Smooth muscle cell (in vitro differentiated cells): ENCODE measurements at regions not wholly inside any gene's neighbourhood (a gene's known extent, or its start where the extent isn't known, plus 50 kb on each side); places are given as distances from the start of the nearest gene placed in this dataset.

Experiments
- DNase-seq: peaks from one replicate; lab custom pipeline; 2025; ENCODE audit not compliant: unreplicated experiment; lab: John Stamatoyannopoulos, UW
- H2AFZ ChIP-seq: fragments of 200-600 bp; sonication (generic); 2 replicates; pipeline ENCODE4 v1.6.0; 2016; ENCODE audit warnings: antibody characterized with exemption, low read depth, mild to moderate bottlenecking
- H3F3A ChIP-seq: fragments of 200-600 bp; sonication (generic); 2 replicates; pipeline ENCODE4 v1.6.0; 2017; ENCODE audit warnings: antibody characterized with exemption, low read depth
- H3K27ac ChIP-seq: fragments of 200-600 bp; sonication (generic); 2 replicates; pipeline ENCODE4 v1.5.1; 2016; ENCODE audit warnings: low read depth, mild to moderate bottlenecking
- H3K27me3 ChIP-seq: fragments of 200-600 bp; sonication (generic); 2 replicates; pipeline ENCODE4 v1.6.1; 2016; ENCODE audit warnings: low read depth, mild to moderate bottlenecking
- H3K36me3 ChIP-seq: fragments of 200-600 bp; sonication (generic); 2 replicates; pipeline ENCODE4 v1.5.1; 2016; ENCODE audit warnings: low read depth
- H3K4me1 ChIP-seq: fragments of 200-600 bp; sonication (generic); 2 replicates; pipeline ENCODE4 v1.5.1; 2016; ENCODE audit warnings: low read depth
- H3K4me2 ChIP-seq: fragments of 200-600 bp; sonication (generic); 2 replicates; pipeline ENCODE4 v1.6.0; 2016; ENCODE audit warnings: mild to moderate bottlenecking
- H3K4me3 ChIP-seq: fragments of 200-600 bp; sonication (generic); 2 replicates; pipeline ENCODE4 v1.5.1; 2016; ENCODE audit warnings: mild to moderate bottlenecking
- H3K79me2 ChIP-seq: fragments of 200-600 bp; sonication (generic); 2 replicates; pipeline ENCODE4 v1.6.0; 2016; ENCODE audit warnings: low read depth, mild to moderate bottlenecking
- H3K9ac ChIP-seq: fragments of 200-600 bp; sonication (generic); 2 replicates; pipeline ENCODE4 v1.6.0; 2016; ENCODE audit warnings: low read depth
- H3K9me3 ChIP-seq: fragments of 200-600 bp; sonication (generic); replicated peaks from 2 replicates; pipeline ENCODE4 v1.5.1; 2016; ENCODE audit warnings: low read depth
- H4K20me1 ChIP-seq: fragments of 200-600 bp; sonication (generic); 2 replicates; pipeline ENCODE4 v1.6.0; 2016; ENCODE audit warnings: low read depth
- WGBS: methylation state at CpG from one replicate; pipeline ENCODE4 v1.1.7; 2016; ENCODE audit warnings: low lambda C conversion rate; 5-methylcytosine and 5-hydroxymethylcytosine counted together
- TF ChIP-seq, protein P1 (sequence below): fragments of 200-600 bp; sonication (generic); IDR thresholded peaks from 2 replicates; pipeline ENCODE4 v1.5.1; 2017; ENCODE audit warnings: borderline replicate concordance, mild to moderate bottlenecking, antibody characterized with exemption; ENCODE audit not compliant: insufficient read depth, poor library complexity, severe bottlenecking

DNA sequence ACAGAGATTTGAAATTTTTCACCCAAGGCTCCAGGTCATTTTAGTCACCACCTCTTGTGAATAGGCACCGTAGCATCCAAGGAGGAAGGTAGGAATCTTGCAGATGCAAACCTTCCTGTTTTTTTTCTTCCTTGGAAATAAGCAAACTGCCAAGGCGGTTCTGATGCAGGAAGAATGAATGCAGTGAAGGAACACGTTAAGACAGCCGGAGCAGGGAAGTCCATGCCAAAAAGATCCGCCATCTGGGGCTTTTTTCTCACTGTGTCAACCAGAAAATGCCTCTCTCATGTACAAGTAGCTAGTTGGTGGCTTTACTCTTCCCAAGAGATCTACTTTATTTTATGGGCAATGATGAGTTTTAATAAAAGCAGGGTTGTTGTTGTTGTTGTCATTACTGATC, 142.4 kb downstream of the ZIC5 start:
- H3K4me3 ChIP-seq: no peak overlapping the region
- H3K4me2 ChIP-seq: no peak overlapping the region
- TF ChIP-seq, protein P1, sequence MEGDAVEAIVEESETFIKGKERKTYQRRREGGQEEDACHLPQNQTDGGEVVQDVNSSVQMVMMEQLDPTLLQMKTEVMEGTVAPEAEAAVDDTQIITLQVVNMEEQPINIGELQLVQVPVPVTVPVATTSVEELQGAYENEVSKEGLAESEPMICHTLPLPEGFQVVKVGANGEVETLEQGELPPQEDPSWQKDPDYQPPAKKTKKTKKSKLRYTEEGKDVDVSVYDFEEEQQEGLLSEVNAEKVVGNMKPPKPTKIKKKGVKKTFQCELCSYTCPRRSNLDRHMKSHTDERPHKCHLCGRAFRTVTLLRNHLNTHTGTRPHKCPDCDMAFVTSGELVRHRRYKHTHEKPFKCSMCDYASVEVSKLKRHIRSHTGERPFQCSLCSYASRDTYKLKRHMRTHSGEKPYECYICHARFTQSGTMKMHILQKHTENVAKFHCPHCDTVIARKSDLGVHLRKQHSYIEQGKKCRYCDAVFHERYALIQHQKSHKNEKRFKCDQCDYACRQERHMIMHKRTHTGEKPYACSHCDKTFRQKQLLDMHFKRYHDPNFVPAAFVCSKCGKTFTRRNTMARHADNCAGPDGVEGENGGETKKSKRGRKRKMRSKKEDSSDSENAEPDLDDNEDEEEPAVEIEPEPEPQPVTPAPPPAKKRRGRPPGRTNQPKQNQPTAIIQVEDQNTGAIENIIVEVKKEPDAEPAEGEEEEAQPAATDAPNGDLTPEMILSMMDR: no peak
- no peaks in the 10 kb centered on the region for H3K9me3 ChIP-seq
- DNase-seq: no peak
- no peak overlapping the region for H2AFZ ChIP-seq
- H3K4me1 ChIP-seq: no peaks in the 10 kb centered on the region
- H3K79me2 ChIP-seq: no peaks in the 10 kb centered on the region
- H3K9ac ChIP-seq: no peak overlapping the region
- no peaks in the 10 kb centered on the region for H3F3A ChIP-seq
- WGBS: 92% methylated on average over 5 of the region's 5 CpGs
- no peak overlapping the region for H3K27ac ChIP-seq
- no peaks in the 10 kb centered on the region for H3K36me3 ChIP-seq
- no peaks in the 10 kb centered on the region for H4K20me1 ChIP-seq
- peaks cover 3% of the 10 kb centered on the region for H3K27me3 ChIP-seq

DNA sequence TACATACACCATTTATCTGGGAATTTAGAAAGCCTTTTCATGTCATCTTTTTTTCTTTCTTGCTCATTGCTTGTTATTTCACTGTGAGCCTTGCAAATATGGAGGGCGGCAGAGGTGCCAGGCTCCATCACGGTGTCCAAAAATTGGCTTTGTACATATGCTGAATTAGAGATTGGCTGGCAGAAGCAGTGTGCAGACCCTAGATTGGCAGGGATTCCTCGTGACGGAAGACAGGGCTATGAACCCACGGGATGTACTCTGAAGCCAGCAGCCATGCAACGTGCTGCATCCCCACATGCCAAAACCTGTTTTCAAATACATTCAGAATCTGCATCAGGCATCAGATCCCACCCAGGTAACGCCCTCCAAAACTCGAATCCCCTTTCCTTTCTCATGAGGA, 142.8 kb downstream of the ZIC5 start:
- H4K20me1 ChIP-seq: no peaks in the 10 kb centered on the region
- H3K27me3 ChIP-seq: peaks cover 3% of the 10 kb centered on the region
- H3K4me3 ChIP-seq: no peak overlapping the region
- DNase-seq: no peak
- no peak overlapping the region for H3K9ac ChIP-seq
- H3K4me2 ChIP-seq: no peak overlapping the region
- no peaks in the 10 kb centered on the region for H3K36me3 ChIP-seq
- TF ChIP-seq, protein P1: no peak
- no peak overlapping the region for H3K27ac ChIP-seq
- H3K4me1 ChIP-seq: no peaks in the 10 kb centered on the region
- 93% methylated on average over 8 of the region's 8 CpGs for WGBS
- H3F3A ChIP-seq: no peaks in the 10 kb centered on the region
- H2AFZ ChIP-seq: no peak overlapping the region
- no peaks in the 10 kb centered on the region for H3K9me3 ChIP-seq
- H3K79me2 ChIP-seq: no peaks in the 10 kb centered on the region

DNA sequence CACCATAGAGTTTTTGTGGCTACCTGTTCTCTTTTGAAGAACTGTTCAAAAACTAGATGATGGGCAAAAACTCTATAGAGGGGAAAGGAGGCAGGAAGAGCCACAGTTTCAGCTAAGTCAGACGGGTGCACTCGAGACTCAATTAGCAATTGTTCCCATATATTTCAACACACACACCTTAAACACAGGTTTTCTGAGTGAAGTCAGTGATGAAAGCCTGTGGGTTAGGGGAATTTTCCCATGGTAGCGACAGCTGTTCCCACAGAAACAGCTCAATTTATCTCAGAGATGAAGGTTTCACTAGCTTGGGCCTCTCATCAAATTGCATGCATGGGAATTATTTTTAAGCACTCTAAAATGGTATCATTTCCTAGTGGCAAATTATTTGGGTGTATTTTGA, 143.4 kb downstream of the ZIC5 start:
- H3K27ac ChIP-seq: no peak overlapping the region
- no peaks in the 10 kb centered on the region for H3K36me3 ChIP-seq
- H3K4me1 ChIP-seq: no peaks in the 10 kb centered on the region
- 89% methylated on average over 3 of the region's 3 CpGs for WGBS
- H3K9ac ChIP-seq: no peak overlapping the region
- no peak overlapping the region for H2AFZ ChIP-seq
- TF ChIP-seq, protein P1: no peak
- H3K27me3 ChIP-seq: peaks cover 3% of the 10 kb centered on the region
- no peak for DNase-seq
- no peak overlapping the region for H3K4me2 ChIP-seq
- H3K9me3 ChIP-seq: no peaks in the 10 kb centered on the region
- H4K20me1 ChIP-seq: no peaks in the 10 kb centered on the region
- no peaks in the 10 kb centered on the region for H3F3A ChIP-seq
- H3K79me2 ChIP-seq: no peaks in the 10 kb centered on the region
- no peak overlapping the region for H3K4me3 ChIP-seq

DNA sequence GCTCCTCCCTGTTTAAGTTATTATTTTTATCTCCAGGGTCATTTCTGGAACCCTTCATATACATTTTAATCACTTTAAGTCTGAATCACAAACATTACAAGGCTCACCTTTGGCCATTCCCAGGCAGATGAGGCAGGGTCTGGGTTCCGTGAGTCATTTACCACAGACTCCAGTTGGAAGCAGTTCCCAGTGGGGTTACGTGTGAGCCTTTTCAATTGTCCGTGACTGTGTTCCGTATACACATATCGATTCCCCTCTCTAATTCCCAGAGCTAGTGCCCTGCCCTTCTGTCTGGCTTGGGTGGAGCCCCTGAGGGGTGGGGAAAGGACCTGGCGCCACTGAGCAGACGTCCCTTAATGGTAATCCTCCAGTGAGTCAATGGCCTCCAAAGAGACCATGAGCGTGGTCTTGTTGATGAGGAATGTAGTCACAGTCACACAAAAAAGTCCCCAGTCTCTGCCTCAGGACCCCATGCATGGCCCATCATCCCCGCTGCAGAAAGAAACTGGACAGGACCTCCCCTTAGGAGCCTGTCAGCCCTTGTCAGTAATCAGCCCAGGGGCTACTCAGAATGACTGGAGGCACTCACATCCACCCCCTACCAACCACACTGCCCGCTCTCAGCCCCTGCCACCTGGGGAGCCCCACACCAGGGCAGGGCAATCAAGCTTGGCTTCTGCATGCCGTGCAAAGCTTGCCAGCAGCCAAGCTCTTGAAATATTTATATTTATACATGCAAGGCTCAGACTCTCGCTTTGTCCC, 144.4 kb downstream of the ZIC5 start:
- Histone ChIP-seq H3K4me1 (no peaks in the 10 kb centered on the region), H3K36me3 (no peaks in the 10 kb centered on the region), H3K27ac (no peak overlapping the region), H3K9ac (no peak overlapping the region), H3K9me3 (no peaks in the 10 kb centered on the region), H3K27me3 (peaks cover 3% of the 10 kb centered on the region), H3K79me2 (no peaks in the 10 kb centered on the region), H3K4me3 (no peak overlapping the region), H2AFZ (no peak overlapping the region), H3F3A (no peaks in the 10 kb centered on the region), H4K20me1 (no peaks in the 10 kb centered on the region), H3K4me2 (no peak overlapping the region)
- no peak for DNase-seq
- TF ChIP-seq, protein P1: no peak
- 94% methylated on average over 12 of the region's 12 CpGs for WGBS
